Hepatocyte (in vitro differentiated cells): ENCODE measurements at regions not wholly inside any gene's neighbourhood (a gene's known extent, or its start where the extent isn't known, plus 50 kb on each side); places are given as distances from the start of the nearest gene placed in this dataset.

Experiments
- CTCF ChIP-seq: fragments of 200-600 bp; sonication (generic); IDR thresholded peaks from 2 replicates; pipeline ENCODE4 v1.5.1; 2016; ENCODE audit warnings: antibody characterized with exemption, mild to moderate bottlenecking; ENCODE audit not compliant: poor library complexity
- EZH2phosphoT487 ChIP-seq: fragments of 200-600 bp; sonication (generic); IDR thresholded peaks from one replicate; pipeline ENCODE4 v1.6.1; 2018; ENCODE audit warnings: antibody characterized with exemption, mild to moderate bottlenecking, low read depth, moderate library complexity; ENCODE audit not compliant: unreplicated experiment, severe bottlenecking

GRCh38 chr4:81700189-81700588 lies 228.5 kb upstream of the RASGEF1B start:
- TF ChIP-seq CTCF (no peak), EZH2phosphoT487 (no peak)
